ENCODE measurements at regions not wholly inside any gene's neighbourhood (a gene's known extent, or its start where the extent isn't known, plus 50 kb on each side); places are given as distances from the start of the nearest gene placed in this dataset.
"Not testable (repeated sequence)": the region's sequence is repeated elsewhere in the genome, so short reads cannot be mapped to it uniquely, and the experiment has no call there.

GRCh38 chr4:4668355-4669210, 126.7 kb upstream of the STX18 start:
- DNase-seq, result no peak

GRCh38 chr4:4667622-4668081, 125.8 kb upstream of the STX18 start:
- no peak for DNase-seq

- DNase-seq, result peak in 1 of 58 donors; percentile 3
These were observed 125.1 kb upstream of the STX18 start for GRCh38 chr4:4666693-4667621.

GRCh38 chr4:4666187-4666586, 124.3 kb upstream of the STX18 start:
- no peak for DNase-seq

GRCh38 chr4:4664234-4664633, 122.4 kb upstream of the STX18 start:
- no peak for DNase-seq

- DNase-seq, result no peak
These were observed 121.2 kb upstream of the STX18 start for GRCh38 chr4:4663028-4663427.

GRCh38 chr4:4662230-4662629, 120.4 kb upstream of the STX18 start:
- no peak for DNase-seq

- no peak for DNase-seq
These were observed 118.2 kb upstream of the STX18 start for GRCh38 chr4:4659871-4660651.

GRCh38 chr4:4658052-4658451, 116.2 kb upstream of the STX18 start:
- DNase-seq, result no peak

GRCh38 chr4:4656977-4657376, 115.1 kb upstream of the STX18 start:
- DNase-seq, result no peak

GRCh38 chr4:4655901-4656300, 114.1 kb upstream of the STX18 start:
- DNase-seq, result no peak

- DNase-seq, result no peak
These were observed 113.2 kb upstream of the STX18 start for GRCh38 chr4:4655011-4655410.

GRCh38 chr4:4651811-4652755, 110.2 kb upstream of the STX18 start:
- no peak for DNase-seq

- no peak for DNase-seq
These were observed 105.2 kb upstream of the STX18 start for GRCh38 chr4:4647041-4647440.

GRCh38 chr4:4645743-4646142, 103.9 kb upstream of the STX18 start:
- no peak for DNase-seq

GRCh38 chr4:4644277-4644676, 102.4 kb upstream of the STX18 start:
- not testable (repeated sequence) for DNase-seq

GRCh38 chr4:4643743-4644142, 101.9 kb upstream of the STX18 start:
- not testable (repeated sequence) for DNase-seq

- DNase-seq, result no peak
These were observed 101.5 kb upstream of the STX18 start for GRCh38 chr4:4643306-4643705.

GRCh38 chr4:4642496-4643000, 100.7 kb upstream of the STX18 start:
- DNase-seq, result no peak

Data from anterior cingulate cortex (tissue), 58 donors.